DOHH2 (cell line): ENCODE measurements at regions not wholly inside any gene's neighbourhood (a gene's known extent, or its start where the extent isn't known, plus 50 kb on each side); places are given as distances from the start of the nearest gene placed in this dataset.

Source experiments
- H3F3A ChIP-seq: fragments of 200-600 bp; sonication (generic), shearing (Covaris generic); 2 replicates; pipeline ENCODE4 v1.6.0; 2016; ENCODE audit warnings: antibody characterized with exemption, mild to moderate bottlenecking; ENCODE audit not compliant: control insufficient read depth, insufficient read depth
- H3K27ac ChIP-seq: fragments of 200-600 bp; sonication (generic); 2 replicates; pipeline ENCODE4 v1.5.1; 2014; ENCODE audit warnings: low read depth, mild to moderate bottlenecking, low read length, moderate library complexity
- H3K27me3 ChIP-seq: fragments of 200-600 bp; sonication (generic); 2 replicates; pipeline ENCODE4 v1.6.1; 2014; ENCODE audit warnings: mild to moderate bottlenecking, low read length, mixed read lengths; ENCODE audit not compliant: control insufficient read depth
- H3K36me3 ChIP-seq: fragments of 200-600 bp; sonication (generic); 2 replicates; pipeline ENCODE4 v1.6.1; 2014; ENCODE audit warnings: mild to moderate bottlenecking, low read length, moderate library complexity, mixed read lengths; ENCODE audit not compliant: control insufficient read depth
- H3K4me1 ChIP-seq: fragments of 200-600 bp; sonication (generic); 2 replicates; pipeline ENCODE4 v1.6.1; 2014; ENCODE audit warnings: mild to moderate bottlenecking, low read length, mixed read lengths; ENCODE audit not compliant: control insufficient read depth
- H3K4me2 ChIP-seq: fragments of 200-600 bp; sonication (generic); 2 replicates; pipeline ENCODE4 v1.6.0; 2014; ENCODE audit warnings: mild to moderate bottlenecking, low read length, moderate library complexity
- H3K4me3 ChIP-seq: fragments of 200-600 bp; sonication (generic); 2 replicates; pipeline ENCODE4 v1.5.1; 2014; ENCODE audit warnings: mild to moderate bottlenecking, low read length, mixed read lengths
- H3K79me2 ChIP-seq: fragments of 200-600 bp; sonication (generic); 2 replicates; pipeline ENCODE4 v1.6.1; 2014; ENCODE audit warnings: mild to moderate bottlenecking, low read length, mixed read lengths; ENCODE audit not compliant: control insufficient read depth
- H3K9me2 ChIP-seq: fragments of 200-600 bp; sonication (generic); replicated peaks from 2 replicates; pipeline ENCODE4 v1.6.1; 2014; ENCODE audit warnings: mild to moderate bottlenecking, low read length, mixed read lengths; ENCODE audit not compliant: control insufficient read depth
- H3K9me3 ChIP-seq: fragments of 200-600 bp; sonication (generic); 2 replicates; pipeline ENCODE4 v1.6.1; 2014; ENCODE audit warnings: antibody characterized with exemption, low read length, mixed read lengths; ENCODE audit not compliant: control insufficient read depth, insufficient read depth
- H4K20me1 ChIP-seq: fragments of 200-600 bp; sonication (generic); 2 replicates; pipeline ENCODE4 v1.6.0; 2014; ENCODE audit warnings: low read depth, mild to moderate bottlenecking, antibody characterized with exemption, low read length, moderate library complexity; ENCODE audit not compliant: control insufficient read depth, insufficient read depth
- EZH2phosphoT487 ChIP-seq: fragments of 200-600 bp; sonication (generic); IDR thresholded peaks from 2 replicates; pipeline ENCODE4 v1.6.1; 2017; ENCODE audit warnings: borderline replicate concordance, mild to moderate bottlenecking, antibody characterized with exemption, low read length, moderate library complexity, mixed read lengths
- TF ChIP-seq, protein P1 (sequence below): fragments of 200-600 bp; sonication (generic); IDR thresholded peaks from one replicate; pipeline ENCODE4 v1.5.1; 2014; ENCODE audit warnings: antibody characterized with exemption, mild to moderate bottlenecking, low read depth, low read length; ENCODE audit not compliant: poor library complexity, severe bottlenecking

DNA sequence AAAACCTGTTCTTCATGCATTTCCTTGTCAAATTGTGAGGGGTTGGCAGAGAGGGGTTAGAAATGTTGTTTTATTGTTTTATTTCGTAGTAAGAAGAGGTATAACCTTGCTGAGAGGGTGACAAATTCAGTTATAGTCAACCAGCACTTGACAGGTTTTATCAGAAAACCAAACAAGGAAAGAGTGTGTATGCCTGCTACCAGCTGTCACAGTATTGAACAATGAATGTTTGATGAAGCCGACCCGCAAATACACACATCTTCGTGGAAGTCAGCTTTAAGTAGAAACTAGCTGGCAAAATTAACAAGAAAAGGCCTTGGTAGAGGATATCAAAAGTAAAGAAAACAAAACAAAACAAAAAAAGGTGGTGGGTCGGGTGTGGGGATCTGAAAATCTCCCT, 214.6 kb upstream of the TLE4 start:
- H3K79me2 ChIP-seq: no peaks in the 10 kb centered on the region
- no peaks in the 10 kb centered on the region for H3K9me2 ChIP-seq
- peaks cover 4% of the 10 kb centered on the region; the same call in 1 of the 2 replicates for H3F3A ChIP-seq
- peak overlapping the region; percentile 53; the same call in 1 of the 2 replicates for H3K4me2 ChIP-seq
- peak overlapping the region; percentile 11 for H3K4me3 ChIP-seq
- no peak for TF ChIP-seq EZH2phosphoT487
- TF ChIP-seq, protein P1, sequence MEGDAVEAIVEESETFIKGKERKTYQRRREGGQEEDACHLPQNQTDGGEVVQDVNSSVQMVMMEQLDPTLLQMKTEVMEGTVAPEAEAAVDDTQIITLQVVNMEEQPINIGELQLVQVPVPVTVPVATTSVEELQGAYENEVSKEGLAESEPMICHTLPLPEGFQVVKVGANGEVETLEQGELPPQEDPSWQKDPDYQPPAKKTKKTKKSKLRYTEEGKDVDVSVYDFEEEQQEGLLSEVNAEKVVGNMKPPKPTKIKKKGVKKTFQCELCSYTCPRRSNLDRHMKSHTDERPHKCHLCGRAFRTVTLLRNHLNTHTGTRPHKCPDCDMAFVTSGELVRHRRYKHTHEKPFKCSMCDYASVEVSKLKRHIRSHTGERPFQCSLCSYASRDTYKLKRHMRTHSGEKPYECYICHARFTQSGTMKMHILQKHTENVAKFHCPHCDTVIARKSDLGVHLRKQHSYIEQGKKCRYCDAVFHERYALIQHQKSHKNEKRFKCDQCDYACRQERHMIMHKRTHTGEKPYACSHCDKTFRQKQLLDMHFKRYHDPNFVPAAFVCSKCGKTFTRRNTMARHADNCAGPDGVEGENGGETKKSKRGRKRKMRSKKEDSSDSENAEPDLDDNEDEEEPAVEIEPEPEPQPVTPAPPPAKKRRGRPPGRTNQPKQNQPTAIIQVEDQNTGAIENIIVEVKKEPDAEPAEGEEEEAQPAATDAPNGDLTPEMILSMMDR: no peak
- H3K9me3 ChIP-seq: peaks cover 5% of the 10 kb centered on the region; the same call in 1 of the 2 replicates
- no peaks in the 10 kb centered on the region for H3K27me3 ChIP-seq
- H4K20me1 ChIP-seq: no peaks in the 10 kb centered on the region
- peaks cover 36% of the 10 kb centered on the region for H3K4me1 ChIP-seq
- peaks cover 5% of the 10 kb centered on the region for H3K36me3 ChIP-seq
- H3K27ac ChIP-seq: peak overlapping the region; percentile 56; the same call in 1 of the 2 replicates

DNA sequence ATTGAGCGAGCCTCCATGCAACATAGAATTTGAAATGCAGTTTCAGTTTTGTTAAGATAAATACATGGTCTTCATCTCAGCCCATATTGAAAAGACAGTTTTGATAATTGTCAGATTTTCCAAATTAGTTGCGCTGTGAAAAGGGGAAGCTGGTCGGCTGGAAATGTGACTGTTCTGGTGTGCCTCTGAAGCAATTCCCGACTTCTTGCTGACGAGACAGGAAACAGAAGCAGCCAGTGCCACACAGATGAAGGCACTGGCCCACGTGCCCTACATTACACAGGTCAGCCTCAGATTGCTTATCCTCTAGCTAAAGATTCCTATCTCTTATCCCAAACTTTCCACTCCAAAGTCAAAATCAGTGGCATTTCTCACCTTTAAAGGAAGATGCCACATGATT, 214.1 kb upstream of the TLE4 start:
- Histone ChIP-seq H3K27ac (no peak overlapping the region), H3K4me2 (no peak overlapping the region), H3K27me3 (no peaks in the 10 kb centered on the region), H3K9me3 (peaks cover 5% of the 10 kb centered on the region; the same call in 1 of the 2 replicates), H3K36me3 (peaks cover 5% of the 10 kb centered on the region), H3K4me3 (no peak overlapping the region), H4K20me1 (no peaks in the 10 kb centered on the region), H3K9me2 (no peaks in the 10 kb centered on the region), H3K4me1 (peaks cover 36% of the 10 kb centered on the region), H3F3A (peaks cover 4% of the 10 kb centered on the region; the same call in 1 of the 2 replicates), H3K79me2 (no peaks in the 10 kb centered on the region)
- TF ChIP-seq EZH2phosphoT487: no peak
- TF ChIP-seq, protein P1: no peak

GRCh38 chr9:79360387-79361347, 211.1 kb upstream of the TLE4 start:
- H3F3A ChIP-seq: peaks cover 4% of the 10 kb centered on the region; the same call in 1 of the 2 replicates
- H3K9me2 ChIP-seq: no peaks in the 10 kb centered on the region
- H3K4me2 ChIP-seq: no peak overlapping the region
- no peaks in the 10 kb centered on the region for H3K27me3 ChIP-seq
- no peak overlapping the region for H3K27ac ChIP-seq
- H4K20me1 ChIP-seq: no peaks in the 10 kb centered on the region
- no peaks in the 10 kb centered on the region for H3K79me2 ChIP-seq
- peaks cover 5% of the 10 kb centered on the region for H3K36me3 ChIP-seq
- H3K4me1 ChIP-seq: peaks cover 21% of the 10 kb centered on the region
- TF ChIP-seq, protein P1: no peak
- no peak for TF ChIP-seq EZH2phosphoT487
- no peak overlapping the region for H3K4me3 ChIP-seq
- peaks cover 5% of the 10 kb centered on the region; the same call in 1 of the 2 replicates for H3K9me3 ChIP-seq
